ENCODE measurements at regions not wholly inside any gene's neighbourhood (a gene's known extent, or its start where the extent isn't known, plus 50 kb on each side); places are given as distances from the start of the nearest gene placed in this dataset.

DNA sequence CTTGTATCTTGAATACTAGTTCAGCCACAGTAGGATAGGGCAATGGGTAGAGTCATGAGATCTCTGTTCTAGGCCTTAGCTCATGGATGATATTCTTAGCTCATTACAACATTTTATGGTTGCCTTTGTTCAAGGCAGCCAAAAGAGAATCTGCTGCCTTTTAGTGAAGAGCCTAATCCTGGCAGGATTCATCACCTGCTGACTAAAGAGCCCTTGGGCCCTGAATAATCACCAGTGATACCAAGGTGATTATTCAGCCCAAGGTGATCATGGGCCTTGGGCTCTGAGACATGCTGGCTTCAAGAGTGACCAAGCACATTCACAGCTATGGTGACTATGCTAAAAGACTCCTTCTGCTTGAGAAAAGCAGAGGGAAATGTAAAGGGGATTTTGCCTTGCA, 143.3 kb upstream of the MYO16 start:
- TF ChIP-seq USF2 (IDR thresholded peaks at IDR 0.05; ENCODE audit: borderline replicate concordance, low read depth, low read length) (no peak), MXI1 (IDR thresholded peaks at IDR 0.05; ENCODE audit: low read depth, low read length) (no peak), FOXM1 (IDR thresholded peaks at IDR 0.05; ENCODE audit: low read depth) (no peak), GABPA (IDR thresholded peaks at IDR 0.05; ENCODE audit: low read depth) (no peak), TAF1 (IDR thresholded peaks at IDR 0.05; ENCODE audit: borderline replicate concordance, low read depth, low read length) (no peak), JUND (IDR thresholded peaks at IDR 0.05) (no peak), REST (IDR thresholded peaks at IDR 0.05; ENCODE audit: low read depth, low read length) (no peak), EP300 (IDR thresholded peaks at IDR 0.05; ENCODE audit: borderline replicate concordance in 1 of 2, low read depth in 1 of 2, low read length in 1 of 2) (no peak), RAD21 (IDR thresholded peaks at IDR 0.05; ENCODE audit: low read length) (no peak)
- TF ChIP-seq, protein P1, sequence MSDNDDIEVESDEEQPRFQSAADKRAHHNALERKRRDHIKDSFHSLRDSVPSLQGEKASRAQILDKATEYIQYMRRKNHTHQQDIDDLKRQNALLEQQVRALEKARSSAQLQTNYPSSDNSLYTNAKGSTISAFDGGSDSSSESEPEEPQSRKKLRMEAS (IDR thresholded peaks at IDR 0.05; ENCODE audit: low read depth), result no peak
- TF ChIP-seq, protein P2, sequence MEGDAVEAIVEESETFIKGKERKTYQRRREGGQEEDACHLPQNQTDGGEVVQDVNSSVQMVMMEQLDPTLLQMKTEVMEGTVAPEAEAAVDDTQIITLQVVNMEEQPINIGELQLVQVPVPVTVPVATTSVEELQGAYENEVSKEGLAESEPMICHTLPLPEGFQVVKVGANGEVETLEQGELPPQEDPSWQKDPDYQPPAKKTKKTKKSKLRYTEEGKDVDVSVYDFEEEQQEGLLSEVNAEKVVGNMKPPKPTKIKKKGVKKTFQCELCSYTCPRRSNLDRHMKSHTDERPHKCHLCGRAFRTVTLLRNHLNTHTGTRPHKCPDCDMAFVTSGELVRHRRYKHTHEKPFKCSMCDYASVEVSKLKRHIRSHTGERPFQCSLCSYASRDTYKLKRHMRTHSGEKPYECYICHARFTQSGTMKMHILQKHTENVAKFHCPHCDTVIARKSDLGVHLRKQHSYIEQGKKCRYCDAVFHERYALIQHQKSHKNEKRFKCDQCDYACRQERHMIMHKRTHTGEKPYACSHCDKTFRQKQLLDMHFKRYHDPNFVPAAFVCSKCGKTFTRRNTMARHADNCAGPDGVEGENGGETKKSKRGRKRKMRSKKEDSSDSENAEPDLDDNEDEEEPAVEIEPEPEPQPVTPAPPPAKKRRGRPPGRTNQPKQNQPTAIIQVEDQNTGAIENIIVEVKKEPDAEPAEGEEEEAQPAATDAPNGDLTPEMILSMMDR (IDR thresholded peaks at IDR 0.05), result no peak

Measured in SK-N-SH (cell line).